HUES64 (cell line): ENCODE measurements at regions not wholly inside any gene's neighbourhood (a gene's known extent, or its start where the extent isn't known, plus 50 kb on each side); places are given as distances from the start of the nearest gene placed in this dataset.
"Not testable (repeated sequence)": the region's sequence is repeated elsewhere in the genome, so short reads cannot be mapped to it uniquely, and the experiment has no call there.

Experiments used
- H3K27ac ChIP-seq: 2 replicates; pipeline ENCODE4 v1.7.0; 2013; ENCODE audit warnings: low read depth, low read length, inconsistent platforms
- H3K27me3 ChIP-seq: 2 replicates; pipeline ENCODE4 v1.6.1; 2013; ENCODE audit warnings: mild to moderate bottlenecking, low read length; ENCODE audit not compliant: insufficient read depth
- H3K36me3 ChIP-seq: 2 replicates; pipeline ENCODE4 v1.6.1; 2013; ENCODE audit warnings: mild to moderate bottlenecking, low read length; ENCODE audit not compliant: insufficient read depth
- H3K4me1 ChIP-seq: 2 replicates; pipeline ENCODE4 v1.6.1; 2013; ENCODE audit warnings: mild to moderate bottlenecking, low read length, moderate library complexity; ENCODE audit not compliant: insufficient read depth
- H3K4me3 ChIP-seq: 2 replicates; pipeline ENCODE4 v1.5.1; 2013; ENCODE audit warnings: mild to moderate bottlenecking, low read length, moderate library complexity
- H3K9ac ChIP-seq: 2 replicates; pipeline ENCODE4 v1.6.1; 2013; ENCODE audit warnings: mild to moderate bottlenecking, low read depth, low read length
- H3K9me3 ChIP-seq: 2 replicates; pipeline ENCODE4 v1.6.1; 2013; ENCODE audit warnings: low read depth, low read length; ENCODE audit not compliant: insufficient read depth
- WGBS: fragments of 150-250, 120-280 bp; methylation state at CpG from one replicate; pipeline ENCODE4 v1.1.7; 2013; ENCODE audit warnings: missing lambda C conversion rate; 5-methylcytosine and 5-hydroxymethylcytosine counted together

DNA sequence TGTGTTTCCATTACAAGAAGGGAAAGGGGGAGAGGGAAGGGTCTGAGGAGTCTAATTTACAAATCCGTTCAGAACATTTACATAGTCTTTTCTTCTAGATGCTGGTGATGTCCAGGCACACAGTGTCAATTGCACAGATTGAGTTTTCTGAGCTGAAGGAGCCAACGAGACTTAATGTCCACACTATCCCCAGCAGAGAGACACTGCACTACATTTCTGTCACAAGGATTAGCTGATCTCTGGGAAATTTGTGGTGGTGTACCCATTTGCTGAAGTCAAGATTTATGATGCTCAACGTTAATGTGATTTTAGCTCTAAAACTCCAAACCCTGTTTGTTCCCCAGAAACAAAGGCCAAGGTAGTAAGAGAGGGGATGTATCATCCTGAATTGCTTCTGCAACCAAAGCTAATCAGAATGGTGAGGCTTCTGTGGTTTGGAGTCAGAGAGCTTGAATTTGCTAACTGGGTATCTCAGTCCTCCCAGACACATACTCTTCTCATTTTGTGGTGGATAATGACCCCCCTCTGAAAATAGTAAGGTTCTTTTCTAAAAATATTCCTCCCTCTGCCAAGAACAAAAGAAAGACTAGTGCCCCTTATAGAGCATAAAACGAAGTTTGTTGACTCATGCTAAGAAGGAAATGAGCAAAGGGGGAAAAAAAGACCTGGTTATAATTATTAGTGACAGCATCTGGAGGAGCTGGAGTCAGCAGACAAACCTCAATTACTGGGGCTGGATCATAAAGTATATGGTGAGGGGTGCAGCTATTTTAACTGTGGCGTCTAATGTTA lies 416.9 kb downstream of the PSAT1 start:
- Histone ChIP-seq H3K27me3 (no peaks in the 10 kb centered on the region), H3K36me3 (no peaks in the 10 kb centered on the region), H3K4me3 (no peak overlapping the region), H3K4me1 (peaks cover 28% of the 10 kb centered on the region), H3K27ac (no peak overlapping the region), H3K9me3 (no peaks in the 10 kb centered on the region), H3K9ac (no peak overlapping the region)
- 79% methylated on average over 5 of the region's 5 CpGs for WGBS

DNA sequence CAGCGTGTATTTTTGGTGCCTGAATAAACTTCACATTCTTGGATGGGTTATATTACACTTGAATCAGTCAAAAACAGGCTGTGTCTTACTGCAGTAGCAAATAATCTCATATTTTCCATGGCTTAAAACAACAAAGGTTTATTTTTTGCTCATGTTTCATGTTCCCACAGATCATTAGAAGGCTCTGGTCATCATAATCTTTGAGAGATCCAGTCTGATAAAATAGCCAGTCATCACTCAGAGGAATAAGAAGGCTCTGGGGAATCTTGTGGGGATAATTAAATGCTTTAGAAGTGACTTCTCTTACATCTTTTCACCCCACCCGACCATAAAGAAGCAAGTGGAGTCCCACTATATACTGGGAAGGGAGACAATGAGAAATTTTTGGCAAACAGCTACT lies 417.7 kb downstream of the PSAT1 start:
- no peak overlapping the region for H3K9ac ChIP-seq
- 100% methylated on average over 1 of the region's 2 CpGs for WGBS
- H3K4me1 ChIP-seq, result peaks cover 28% of the 10 kb centered on the region

DNA sequence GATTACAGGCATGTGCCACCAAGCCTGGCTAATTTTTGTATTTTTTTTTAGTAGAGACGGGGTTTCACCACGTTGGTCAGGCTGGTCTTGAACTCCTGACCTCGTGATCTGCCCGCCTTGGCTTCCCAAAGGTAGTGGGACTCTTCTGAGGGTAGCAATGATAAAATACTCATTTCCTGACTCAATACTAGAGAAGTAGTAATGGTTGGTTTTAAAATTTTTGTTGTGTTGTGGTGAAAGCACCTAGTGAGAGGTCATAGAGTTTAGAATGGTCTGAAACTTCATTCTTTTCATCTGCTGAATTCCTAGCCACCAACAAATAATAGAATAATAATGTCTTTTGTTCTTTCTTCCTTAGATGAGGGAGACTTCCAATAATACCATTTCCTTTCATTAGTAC lies 422.1 kb downstream of the PSAT1 start:
- H3K27ac ChIP-seq, H3K9ac ChIP-seq, H3K4me1 ChIP-seq, H3K9me3 ChIP-seq, H3K4me3 ChIP-seq, H3K27me3 ChIP-seq, H3K36me3 ChIP-seq: not testable (repeated sequence)
- 97% methylated on average over 4 of the region's 4 CpGs for WGBS

More for the DNA sequence above, 417.7 kb downstream of the PSAT1 start:
- no peaks in the 10 kb centered on the region for H3K36me3 ChIP-seq
- H3K4me3 ChIP-seq, result no peak overlapping the region
- H3K27ac ChIP-seq, result no peak overlapping the region
- H3K27me3 ChIP-seq, result no peaks in the 10 kb centered on the region
- no peaks in the 10 kb centered on the region for H3K9me3 ChIP-seq

DNA sequence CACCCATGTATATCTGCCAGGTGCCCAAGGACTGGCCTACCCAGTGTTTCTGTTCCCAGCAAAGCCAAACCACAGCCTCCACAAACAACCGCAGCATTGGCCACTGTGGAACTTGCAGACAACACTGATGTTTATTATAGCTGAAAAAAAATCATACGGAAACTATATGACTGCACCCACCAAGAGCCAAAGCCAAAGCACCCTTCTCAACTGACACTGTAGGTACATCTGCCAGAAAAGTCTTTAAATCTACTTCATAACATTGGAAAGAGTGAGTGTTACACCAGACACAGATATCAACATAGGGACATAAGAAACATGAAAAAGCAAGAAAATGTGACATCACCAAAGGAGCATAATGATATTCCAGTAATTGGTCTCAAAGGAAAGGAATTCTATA lies 428.0 kb downstream of the PSAT1 start:
- Histone ChIP-seq H3K9me3 (peaks cover 8% of the 10 kb centered on the region), H3K27ac (no peak overlapping the region), H3K4me1 (peaks cover 11% of the 10 kb centered on the region; the same call in 1 of the 2 replicates), H3K9ac (no peak overlapping the region), H3K36me3 (no peaks in the 10 kb centered on the region), H3K4me3 (no peak overlapping the region), H3K27me3 (no peaks in the 10 kb centered on the region)
- WGBS, result 96% methylated on average over 2 of the region's 2 CpGs

DNA sequence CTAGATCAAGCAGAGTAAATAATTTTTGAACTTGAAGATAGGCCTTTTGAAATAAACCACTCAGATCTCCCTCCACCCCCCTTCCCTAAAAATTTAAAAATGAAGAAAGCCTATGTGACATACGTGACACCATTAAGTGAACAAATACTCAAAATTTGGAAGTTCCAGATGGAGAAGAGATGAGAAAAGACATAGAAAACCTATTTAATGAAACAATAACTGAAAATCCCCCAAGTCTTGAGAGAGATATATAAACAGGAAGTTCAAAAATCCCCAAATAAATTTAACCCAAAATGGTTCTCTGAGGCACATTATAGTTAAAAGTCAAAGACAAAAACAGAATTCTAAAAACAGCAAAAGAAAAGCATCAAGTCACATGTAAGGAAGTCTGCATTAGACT lies 428.6 kb downstream of the PSAT1 start:
- H3K4me3 ChIP-seq, result no peak overlapping the region
- no peaks in the 10 kb centered on the region for H3K36me3 ChIP-seq
- no peak overlapping the region for H3K9ac ChIP-seq
- H3K9me3 ChIP-seq, result peaks cover 8% of the 10 kb centered on the region
- H3K4me1 ChIP-seq, result peaks cover 11% of the 10 kb centered on the region; the same call in 1 of the 2 replicates
- H3K27me3 ChIP-seq, result no peaks in the 10 kb centered on the region
- no CpG with 5 or more reads among the region's 1 CpG for WGBS
- no peak overlapping the region for H3K27ac ChIP-seq

DNA sequence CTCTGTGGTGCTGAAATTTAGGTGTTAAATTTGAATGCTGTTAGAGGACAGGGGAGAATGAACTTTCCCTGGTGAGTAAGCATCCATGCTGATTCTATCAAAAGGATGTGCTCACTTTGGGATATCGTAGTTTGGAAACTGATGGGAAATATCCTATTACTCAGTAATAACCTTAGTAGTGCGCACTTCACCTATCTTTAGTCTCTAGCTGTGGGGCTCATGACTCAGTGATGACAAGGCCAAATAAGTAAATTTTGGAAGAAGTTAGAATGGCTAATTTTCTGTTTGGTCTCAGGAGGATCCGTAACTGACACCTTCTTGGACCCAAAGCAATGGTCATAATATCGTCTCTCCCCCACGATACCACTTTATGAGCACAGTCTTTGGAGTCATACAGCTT lies 448.4 kb downstream of the PSAT1 start:
- Histone ChIP-seq H3K4me1 (no peaks in the 10 kb centered on the region), H3K27me3 (no peaks in the 10 kb centered on the region), H3K4me3 (no peak overlapping the region), H3K36me3 (no peaks in the 10 kb centered on the region), H3K9ac (no peak overlapping the region), H3K9me3 (no peaks in the 10 kb centered on the region), H3K27ac (no peak overlapping the region)
- WGBS, result 96% methylated on average over 5 of the region's 5 CpGs

DNA sequence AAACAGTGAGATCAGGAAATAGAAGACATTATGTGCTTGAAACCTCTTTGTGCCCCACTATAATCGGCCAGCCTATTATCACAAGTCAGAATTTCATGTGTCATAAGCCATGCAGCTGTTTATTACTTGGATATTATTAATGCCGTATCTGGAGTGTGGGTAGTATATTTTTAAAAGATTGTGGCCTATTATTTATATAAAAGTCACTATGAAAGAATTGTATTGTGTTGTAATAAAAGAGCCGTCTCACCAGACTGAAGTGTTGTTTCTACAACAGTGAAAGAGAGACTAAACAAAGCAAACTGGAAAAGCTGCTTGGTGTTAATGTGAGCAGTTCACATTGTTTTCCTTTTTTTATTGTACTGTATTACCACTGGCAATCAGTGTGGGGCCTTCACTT lies 449.1 kb downstream of the PSAT1 start:
- WGBS, result 97% methylated on average over 3 of the region's 3 CpGs
- Histone ChIP-seq H3K27me3 (no peaks in the 10 kb centered on the region), H3K4me1 (no peaks in the 10 kb centered on the region), H3K36me3 (no peaks in the 10 kb centered on the region), H3K4me3 (no peak overlapping the region), H3K27ac (no peak overlapping the region), H3K9ac (no peak overlapping the region), H3K9me3 (no peaks in the 10 kb centered on the region)

DNA sequence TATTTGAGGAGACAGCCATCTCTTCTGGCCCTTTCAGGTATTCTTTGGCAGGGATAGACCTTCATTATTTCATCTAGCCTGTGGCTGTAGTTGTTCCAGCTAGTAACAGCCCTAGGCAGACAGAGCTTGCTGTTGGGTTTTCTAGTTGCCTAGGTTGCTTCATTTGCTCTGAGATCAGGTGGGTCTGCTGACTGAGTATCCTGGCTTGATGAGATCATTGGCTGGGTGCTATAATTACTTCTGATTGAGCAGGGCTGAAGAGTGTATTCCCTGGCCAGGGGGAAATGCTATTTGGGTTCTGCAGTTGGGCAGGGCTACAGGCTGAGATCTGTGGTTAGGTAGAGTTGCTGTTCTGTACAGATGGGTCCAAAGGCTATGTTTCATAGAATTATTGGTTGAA lies 456.1 kb downstream of the PSAT1 start:
- Histone ChIP-seq H3K4me1 (no peaks in the 10 kb centered on the region), H3K4me3 (no peak overlapping the region), H3K36me3 (no peaks in the 10 kb centered on the region), H3K9me3 (no peaks in the 10 kb centered on the region), H3K27ac (no peak overlapping the region), H3K9ac (no peak overlapping the region), H3K27me3 (no peaks in the 10 kb centered on the region)

DNA sequence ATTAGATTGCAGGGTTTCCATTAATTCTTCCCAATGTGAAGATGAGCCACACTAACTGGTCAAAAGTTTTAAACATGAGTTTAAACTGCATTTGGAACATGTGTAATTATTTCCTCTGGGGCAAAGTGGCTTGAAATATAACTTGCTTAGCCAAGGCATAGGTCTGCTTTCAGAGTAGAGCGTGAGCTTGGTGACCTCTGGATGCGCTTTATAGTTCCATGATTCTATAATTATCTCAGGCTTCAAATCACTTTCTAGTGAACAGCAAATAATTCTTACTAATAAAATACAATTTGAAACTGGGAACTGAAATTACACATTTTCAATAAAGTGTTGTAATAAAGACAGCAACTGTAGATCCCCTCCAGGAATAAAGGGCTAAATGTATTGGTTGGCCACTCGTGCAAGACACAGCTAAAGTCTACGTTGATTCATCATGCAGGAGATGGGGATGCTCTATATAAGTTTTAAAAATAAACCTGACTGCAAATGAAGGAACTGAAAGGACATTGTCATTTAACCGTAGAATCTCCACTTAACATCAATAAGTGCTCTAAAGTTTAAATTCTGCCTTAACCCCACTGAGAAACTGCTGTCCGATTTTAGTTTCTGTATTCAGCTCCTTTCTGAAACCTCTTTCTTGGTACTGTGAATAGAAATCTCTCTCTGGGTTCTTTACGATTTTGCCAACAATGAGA lies 460.0 kb downstream of the PSAT1 start:
- 92% methylated on average over 6 of the region's 7 CpGs for WGBS
- H3K9ac ChIP-seq, result no peak overlapping the region

DNA sequence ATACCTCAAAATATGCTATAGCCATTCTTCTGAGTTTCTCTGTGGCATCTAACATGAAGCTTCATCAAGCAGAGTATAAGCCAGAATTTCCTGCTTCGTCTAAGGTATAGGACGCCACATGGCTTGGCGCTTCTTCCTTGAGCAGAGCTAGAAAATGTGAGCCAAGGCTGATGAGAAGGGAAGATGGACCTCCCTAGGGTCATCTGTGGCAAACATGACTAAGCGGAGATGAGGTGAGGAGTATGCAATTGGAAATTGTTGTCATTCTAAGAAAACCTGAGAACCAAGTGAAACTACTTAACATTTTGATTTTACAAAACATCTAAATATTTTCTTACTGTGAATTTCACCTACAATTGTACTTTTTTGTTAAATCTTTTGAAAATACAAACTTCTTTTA lies 466.5 kb downstream of the PSAT1 start:
- H3K36me3 ChIP-seq, result no peaks in the 10 kb centered on the region
- no peak overlapping the region for H3K27ac ChIP-seq
- 95% methylated on average over 4 of the region's 4 CpGs for WGBS
- H3K4me1 ChIP-seq, result no peaks in the 10 kb centered on the region
- H3K9me3 ChIP-seq, result no peaks in the 10 kb centered on the region
- H3K27me3 ChIP-seq, result no peaks in the 10 kb centered on the region
- no peak overlapping the region for H3K4me3 ChIP-seq
- H3K9ac ChIP-seq, result no peak overlapping the region

More for the DNA sequence above, 460.0 kb downstream of the PSAT1 start:
- no peaks in the 10 kb centered on the region for H3K36me3 ChIP-seq
- H3K27ac ChIP-seq, result no peak overlapping the region
- H3K4me1 ChIP-seq, result no peaks in the 10 kb centered on the region
- no peaks in the 10 kb centered on the region for H3K27me3 ChIP-seq
- H3K9me3 ChIP-seq, result no peaks in the 10 kb centered on the region
- no peak overlapping the region for H3K4me3 ChIP-seq

DNA sequence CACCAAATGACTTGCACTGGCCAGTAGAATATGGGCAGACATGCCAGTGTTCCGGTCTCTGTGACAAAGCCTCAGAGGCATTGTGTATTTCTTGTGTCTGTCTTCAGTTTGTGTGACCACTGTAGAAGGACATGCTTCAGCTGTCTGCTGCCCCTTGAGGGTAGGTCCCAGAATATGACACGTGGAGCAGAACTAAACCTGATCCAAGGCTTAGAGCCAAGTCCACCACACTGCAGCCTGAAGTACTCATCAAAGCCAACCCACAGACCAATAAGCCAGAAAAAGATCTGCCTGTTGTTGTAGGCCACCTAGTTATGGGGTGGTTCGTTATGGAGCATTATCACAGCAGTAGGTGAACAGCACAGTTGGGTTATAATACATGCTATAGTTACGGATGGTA lies 468.9 kb downstream of the PSAT1 start:
- Histone ChIP-seq H3K4me3 (no peak overlapping the region), H3K9ac (no peak overlapping the region), H3K36me3 (no peaks in the 10 kb centered on the region), H3K27ac (no peak overlapping the region), H3K9me3 (no peaks in the 10 kb centered on the region), H3K4me1 (no peaks in the 10 kb centered on the region), H3K27me3 (no peaks in the 10 kb centered on the region)
- 94% methylated on average over 4 of the region's 4 CpGs for WGBS
